NCI-H1105 treated with DMSO at 0.1 percent for 48 hours (cell line): ENCODE measurements at regions not wholly inside any gene's neighbourhood (a gene's known extent, or its start where the extent isn't known, plus 50 kb on each side); places are given as distances from the start of the nearest gene placed in this dataset.
"Not testable (repeated sequence)": the region's sequence is repeated elsewhere in the genome, so short reads cannot be mapped to it uniquely, and the experiment has no call there.

ENCODE experiments used
- DNase-seq: peaks from one replicate; lab custom pipeline; 2025; lab: John Stamatoyannopoulos, UW

- DNase-seq: no peak
Measured at GRCh38 chrX:124238268-124238667, 94.2 kb upstream of the TEX13D start.

DNA sequence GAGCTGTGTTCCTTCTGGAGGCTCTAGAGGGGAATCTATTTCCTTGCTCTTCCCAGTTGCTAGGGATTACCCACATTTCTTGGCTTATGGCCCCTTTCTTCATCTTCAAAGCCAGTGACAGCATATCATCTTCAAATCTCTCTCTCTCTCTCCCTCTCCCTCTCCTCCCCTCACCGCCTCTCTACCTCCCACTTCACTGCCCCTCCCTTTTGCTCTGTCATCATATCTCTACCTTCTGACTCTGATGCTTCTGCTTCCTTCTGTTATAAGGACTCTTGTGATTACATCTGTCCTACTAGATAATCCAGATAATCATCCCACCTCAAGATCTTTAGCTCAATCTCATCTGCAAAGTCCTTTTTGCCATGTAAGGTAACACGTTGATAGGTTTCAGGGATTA, 93.1 kb upstream of the TEX13D start:
- no peak for DNase-seq

GRCh38 chrX:124239911-124240310, 92.5 kb upstream of the TEX13D start:
- no peak for DNase-seq

GRCh38 chrX:124240422-124240821, 92.0 kb upstream of the TEX13D start:
- no peak for DNase-seq

GRCh38 chrX:124242131-124242530, 90.3 kb upstream of the TEX13D start:
- no peak for DNase-seq

GRCh38 chrX:124249345-124249744, 83.1 kb upstream of the TEX13D start:
- no peak for DNase-seq

- DNase-seq: no peak
Measured at GRCh38 chrX:124250835-124251437, 81.5 kb upstream of the TEX13D start.

- no peak for DNase-seq
Measured at GRCh38 chrX:124254611-124255010, 77.8 kb upstream of the TEX13D start.

- DNase-seq: no peak
Measured at GRCh38 chrX:124256216-124256615, 76.2 kb upstream of the TEX13D start.

DNA sequence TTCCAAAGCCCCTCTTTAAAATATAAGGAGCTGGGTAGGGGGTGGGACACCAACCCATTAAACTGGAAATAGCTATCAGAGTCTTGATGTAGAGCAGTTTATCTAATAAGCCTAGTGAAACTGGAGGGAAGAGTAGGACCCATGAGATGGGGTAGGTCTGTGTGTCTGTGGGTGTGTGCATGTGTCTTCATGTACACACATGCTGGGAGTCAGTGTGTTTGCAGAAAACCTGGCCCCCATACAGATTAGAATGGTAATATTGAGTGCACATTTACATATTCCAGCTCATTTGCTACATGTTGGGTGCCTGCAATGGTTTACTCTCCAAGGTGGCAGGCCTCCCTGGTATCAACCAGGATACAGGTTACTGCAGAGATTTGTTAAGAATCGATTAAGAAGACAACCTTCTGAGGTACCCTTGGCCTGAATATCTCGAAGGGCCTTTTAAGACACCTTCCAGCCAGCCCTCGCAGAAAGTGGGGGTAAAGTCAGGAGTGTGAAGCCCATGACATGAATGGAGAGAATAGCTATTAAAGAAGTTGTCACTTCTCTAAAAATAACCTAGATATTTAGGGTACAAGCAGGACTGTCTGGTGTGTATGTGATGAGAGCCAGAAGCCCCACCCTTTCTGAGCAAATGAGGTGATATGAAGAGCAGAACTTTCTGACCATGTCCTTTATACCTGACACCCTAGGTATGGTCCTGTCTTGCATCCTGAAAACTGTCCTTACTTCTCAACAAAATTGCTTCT, 75.7 kb upstream of the TEX13D start:
- no peak for DNase-seq

DNA sequence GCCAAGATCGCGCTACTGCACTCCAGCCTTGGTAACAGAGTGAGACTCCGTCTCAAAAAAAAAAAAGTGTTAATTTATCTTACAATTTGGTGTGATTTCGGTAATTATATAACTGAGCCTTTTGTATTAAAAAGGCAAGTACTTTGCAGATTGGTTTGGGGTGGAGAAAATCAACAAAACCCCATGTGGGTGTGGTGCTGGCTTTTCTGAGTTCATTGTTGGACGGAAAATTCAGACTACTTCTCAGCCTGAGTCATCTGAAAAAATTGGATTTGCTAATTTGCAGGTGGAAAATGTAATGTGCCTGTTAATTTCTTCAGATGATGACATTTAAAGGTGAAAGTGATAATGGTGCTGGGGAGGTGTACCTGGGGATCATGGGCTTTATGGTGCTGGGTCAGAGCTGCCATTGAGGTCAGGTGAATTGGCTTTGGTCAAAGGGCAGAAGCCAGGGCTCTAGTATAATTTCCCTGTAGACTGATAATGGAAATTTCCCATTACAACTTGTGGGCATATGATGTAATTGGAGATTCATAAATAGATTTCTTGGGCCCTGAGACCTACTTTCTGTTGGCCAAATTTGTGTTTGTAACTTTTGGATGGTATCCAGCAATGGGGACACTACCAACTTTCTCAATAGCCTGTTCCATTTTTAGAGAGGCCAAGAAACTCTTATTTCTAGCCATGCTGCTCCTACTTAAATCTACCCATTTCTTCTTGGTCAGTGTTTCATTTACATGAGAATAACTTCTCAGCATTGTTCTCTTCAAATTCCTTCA, 74.3 kb upstream of the TEX13D start:
- DNase-seq: no peak

- DNase-seq: no peak
Measured at GRCh38 chrX:124260845-124261244, 71.6 kb upstream of the TEX13D start.

DNA sequence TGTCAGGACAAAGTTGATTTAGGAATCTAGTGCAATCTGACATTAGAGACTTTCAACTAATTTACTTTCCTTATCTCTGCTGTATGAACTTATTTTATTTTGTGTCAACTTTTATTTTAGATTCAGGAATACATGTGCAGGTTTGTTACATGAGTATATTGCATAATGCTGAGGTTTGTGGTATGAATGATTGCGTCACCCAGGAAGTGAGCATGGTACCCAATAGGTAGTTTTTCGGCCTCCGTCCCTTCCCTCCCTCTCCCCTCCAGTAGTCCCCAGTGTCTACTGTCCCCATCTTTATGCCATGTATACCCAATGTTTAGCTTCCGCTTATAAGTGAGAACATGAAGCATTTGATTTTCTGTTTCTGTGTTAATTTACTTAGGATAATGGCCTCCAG, 68.7 kb upstream of the TEX13D start:
- no peak for DNase-seq

GRCh38 chrX:124268099-124268498, 64.4 kb upstream of the TEX13D start:
- no peak for DNase-seq

DNA sequence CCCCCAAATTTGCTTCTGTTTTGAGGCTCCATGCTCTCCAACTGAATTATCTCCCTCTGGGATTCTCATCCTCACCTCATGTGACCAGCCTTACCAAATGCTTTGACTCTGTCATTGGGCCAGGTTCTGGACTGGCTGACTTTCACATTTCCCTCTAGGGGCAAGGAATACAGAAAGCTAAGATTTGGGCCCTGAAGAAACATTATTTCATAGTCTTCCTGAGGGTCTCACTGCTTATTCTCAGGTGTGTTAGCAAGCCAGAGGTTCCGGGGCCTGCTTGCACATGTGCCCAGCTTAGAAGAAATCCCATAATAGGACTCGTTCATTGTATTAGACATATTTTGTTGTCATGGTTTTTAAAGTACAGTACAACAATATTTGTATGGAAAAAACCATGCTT, 62.6 kb upstream of the TEX13D start:
- no peak for DNase-seq

GRCh38 chrX:124271599-124271998, 60.9 kb upstream of the TEX13D start:
- not testable (repeated sequence) for DNase-seq

- DNase-seq: no peak
Measured at GRCh38 chrX:124272370-124272982, 60.0 kb upstream of the TEX13D start.

DNA sequence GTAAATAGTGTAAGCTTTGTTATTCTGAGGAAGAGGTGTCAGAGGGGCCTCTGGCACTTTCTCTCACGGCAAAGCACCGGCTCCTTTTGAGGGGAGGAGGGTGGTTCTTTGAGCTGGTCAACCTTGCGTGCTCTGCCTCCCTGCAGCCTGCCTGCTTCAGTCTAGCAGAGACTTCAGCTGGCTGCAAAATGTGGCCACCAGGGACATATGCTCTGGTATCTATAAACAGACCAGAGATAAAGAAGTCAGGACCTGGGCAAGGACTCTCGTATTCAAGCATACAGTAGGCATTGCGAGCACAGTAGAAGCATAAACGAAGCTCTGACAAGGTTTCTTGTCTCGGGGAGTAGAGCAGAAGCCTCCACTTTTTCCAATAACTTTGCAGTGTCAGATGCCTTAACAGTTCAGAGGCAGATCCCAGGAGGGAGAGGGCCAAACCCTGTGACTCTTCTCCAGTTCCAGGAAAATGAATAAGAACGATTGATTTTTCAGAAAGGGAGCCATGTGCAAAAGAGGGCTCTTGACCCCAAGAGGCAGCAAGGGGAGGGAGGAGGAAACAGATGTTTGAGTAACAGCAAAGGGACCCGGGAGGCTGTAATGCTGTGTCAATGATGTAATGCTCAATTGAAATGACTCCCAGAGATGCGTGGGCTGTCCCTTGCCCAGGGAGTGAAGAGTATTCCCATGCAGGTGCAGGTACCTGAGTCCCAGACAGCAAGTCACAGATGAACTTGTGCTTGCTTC, 57.9 kb upstream of the TEX13D start:
- no peak for DNase-seq

- no peak for DNase-seq
Measured at GRCh38 chrX:124275182-124275894, 57.1 kb upstream of the TEX13D start.

GRCh38 chrX:124280294-124280902, 52.1 kb upstream of the TEX13D start:
- no peak for DNase-seq

DNA sequence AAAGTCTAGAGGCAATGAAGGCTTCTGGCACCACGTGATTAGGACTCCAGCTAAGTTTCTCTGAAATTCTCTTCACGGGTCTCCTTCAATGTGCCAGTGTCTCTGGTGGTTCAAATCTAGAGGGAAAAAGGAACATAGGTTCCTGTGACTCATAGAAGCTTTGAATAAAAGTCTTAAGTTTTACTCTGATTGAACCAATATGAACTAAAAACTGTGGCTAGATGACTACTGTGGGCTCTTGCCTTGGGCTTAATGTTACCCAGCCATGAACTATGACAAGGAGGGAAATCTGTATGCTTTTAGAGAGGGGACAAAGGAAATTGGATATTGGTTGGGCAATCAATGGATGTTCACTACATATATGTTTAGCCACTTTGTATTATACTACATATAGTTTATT, 49.9 kb upstream of the TEX13D start:
- no peak for DNase-seq
